ENCODE measurements at regions not wholly inside any gene's neighbourhood (a gene's known extent, or its start where the extent isn't known, plus 50 kb on each side); places are given as distances from the start of the nearest gene placed in this dataset.
A peak's percentile ranks its signal among the peaks of the same experiment; 100 is the strongest.
"Not testable (repeated sequence)": the region's sequence is repeated elsewhere in the genome, so short reads cannot be mapped to it uniquely, and the experiment has no call there.

DNA sequence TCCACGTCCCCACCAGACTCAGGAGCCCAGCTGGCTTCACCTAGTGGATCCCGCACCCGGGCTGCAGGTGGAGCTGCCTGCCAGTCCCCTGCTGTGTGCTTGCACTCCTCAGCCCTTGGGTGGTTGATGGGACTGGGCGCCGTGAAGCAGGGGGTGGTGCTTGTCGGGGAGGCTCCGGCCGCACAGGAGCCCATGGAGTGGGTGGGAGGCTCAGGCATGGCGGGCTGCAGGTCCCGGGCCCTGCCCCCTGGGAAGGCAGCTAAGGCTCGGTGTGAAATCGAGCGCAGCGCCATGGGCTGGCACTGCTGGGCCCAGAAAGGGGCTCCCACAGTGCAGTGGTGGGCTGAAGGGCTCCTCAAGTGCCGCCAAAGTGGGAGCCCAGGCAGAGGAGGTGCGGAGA, 1294.9 kb upstream of the MAP3K7 start:
- H3K27me3 ChIP-seq (ENCODE audit: control insufficient read depth, insufficient read depth, low read length); DNase-seq (ENCODE audit: low read depth in 4 of 6, low spot score in 6 of 6); H3K27ac ChIP-seq (ENCODE audit: low read depth, low read length); H3K4me1 ChIP-seq (ENCODE audit: control insufficient read depth, insufficient read depth, low read length); H3K36me3 ChIP-seq (ENCODE audit: control insufficient read depth, insufficient read depth, low read length); H3K9me3 ChIP-seq (ENCODE audit: control insufficient read depth, insufficient read depth, low read length); H3K4me3 ChIP-seq (ENCODE audit: low read depth, low read length): not testable (repeated sequence)
- 99% methylated on average over 12 of the region's 16 CpGs for WGBS (ENCODE audit: insufficient coverage)

DNA sequence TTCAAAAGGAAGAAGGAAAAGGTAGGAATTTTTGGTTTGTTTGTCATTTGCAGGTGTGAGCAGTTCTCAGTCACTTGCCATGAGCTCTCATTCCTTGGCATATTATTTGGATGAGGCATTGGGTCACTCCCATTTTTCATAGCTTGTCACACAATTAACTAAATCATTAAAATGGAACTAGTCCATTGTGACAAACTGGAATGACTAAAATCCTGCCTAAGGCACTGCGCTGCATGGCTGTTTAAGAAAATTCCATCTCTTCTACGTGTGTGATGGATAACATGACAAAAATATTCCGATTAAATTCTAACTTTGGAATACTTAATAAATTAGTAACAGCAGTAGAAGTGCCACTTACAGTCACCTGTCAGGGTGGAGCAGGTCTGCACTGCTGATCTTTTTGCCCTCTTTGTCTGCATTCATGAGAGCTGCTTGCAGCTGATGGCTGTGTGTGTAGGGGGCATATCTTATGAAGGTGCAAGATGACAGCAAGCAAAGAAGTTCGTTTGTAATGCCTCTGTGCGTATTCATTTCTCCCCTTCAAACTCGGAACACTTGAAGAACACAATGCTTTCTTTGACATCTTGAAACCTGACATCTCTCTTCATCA, 1292.6 kb upstream of the MAP3K7 start:
- no peak for DNase-seq (ENCODE audit: low read depth in 4 of 6, low spot score in 6 of 6)
- Histone ChIP-seq H3K27me3 (ENCODE audit: control insufficient read depth, insufficient read depth, low read length) (no peaks in the 10 kb centered on the region), H3K4me3 (ENCODE audit: low read depth, low read length) (no peak overlapping the region), H3K4me1 (ENCODE audit: control insufficient read depth, insufficient read depth, low read length) (no peaks in the 10 kb centered on the region), H3K9me3 (ENCODE audit: control insufficient read depth, insufficient read depth, low read length) (no peaks in the 10 kb centered on the region), H3K27ac (ENCODE audit: low read depth, low read length) (no peak overlapping the region), H3K36me3 (ENCODE audit: control insufficient read depth, insufficient read depth, low read length) (no peaks in the 10 kb centered on the region)
- WGBS (ENCODE audit: insufficient coverage) = no CpG with 5 or more reads among the region's 6 CpGs

DNA sequence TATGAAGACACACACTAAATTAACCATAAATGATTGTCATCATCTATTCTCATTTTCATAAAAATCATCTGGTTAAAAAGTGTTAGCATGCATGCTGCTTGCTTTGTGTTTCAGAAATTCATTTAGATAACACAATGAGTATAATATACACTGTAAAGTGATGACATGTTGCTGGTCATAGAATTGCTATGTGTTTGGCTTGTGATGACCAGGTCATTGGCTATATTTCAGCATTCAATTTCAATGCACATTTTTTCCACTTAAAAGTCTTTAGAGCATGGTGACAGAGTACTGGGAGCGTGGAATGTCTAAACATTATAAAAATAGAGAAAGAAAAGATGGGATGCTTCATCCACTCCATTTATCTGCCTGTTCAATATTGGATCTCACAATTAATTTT, 1291.1 kb upstream of the MAP3K7 start:
- H3K36me3 ChIP-seq (ENCODE audit: control insufficient read depth, insufficient read depth, low read length) = no peaks in the 10 kb centered on the region
- H3K27ac ChIP-seq (ENCODE audit: low read depth, low read length) = no peak overlapping the region
- no CpG with 5 or more reads among the region's 1 CpG for WGBS (ENCODE audit: insufficient coverage)

DNA sequence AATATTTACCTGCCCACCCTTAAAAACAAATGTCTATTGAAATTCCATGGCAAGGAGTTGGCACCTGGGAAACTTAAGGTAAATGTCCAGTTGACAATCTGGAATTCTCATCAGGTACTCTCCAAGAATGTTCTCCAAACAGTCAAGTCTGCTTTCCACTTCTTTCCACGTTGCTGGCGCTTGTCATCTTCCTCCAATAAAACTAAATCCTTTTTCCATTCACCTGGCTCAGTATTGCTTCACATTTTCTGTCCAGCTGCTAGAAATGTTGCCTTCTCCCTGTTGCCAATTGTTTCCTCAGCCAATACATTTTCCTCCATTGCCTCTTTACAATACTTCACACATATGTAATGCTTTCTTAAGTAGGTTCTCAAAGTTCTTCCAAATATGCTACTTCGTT, 1288.1 kb upstream of the MAP3K7 start:
- Histone ChIP-seq H3K4me1 (ENCODE audit: control insufficient read depth, insufficient read depth, low read length) (no peaks in the 10 kb centered on the region), H3K9me3 (ENCODE audit: control insufficient read depth, insufficient read depth, low read length) (peaks cover 2% of the 10 kb centered on the region), H3K4me3 (ENCODE audit: low read depth, low read length) (no peak overlapping the region), H3K27ac (ENCODE audit: low read depth, low read length) (no peak overlapping the region), H3K36me3 (ENCODE audit: control insufficient read depth, insufficient read depth, low read length) (no peaks in the 10 kb centered on the region), H3K27me3 (ENCODE audit: control insufficient read depth, insufficient read depth, low read length) (no peaks in the 10 kb centered on the region)
- no peak for DNase-seq (ENCODE audit: low read depth in 4 of 6, low spot score in 6 of 6)
- WGBS (ENCODE audit: insufficient coverage) = 91% methylated on average over 2 of the region's 3 CpGs

More for the DNA sequence above, 1291.1 kb upstream of the MAP3K7 start:
- no peak for DNase-seq (ENCODE audit: low read depth in 4 of 6, low spot score in 6 of 6)
- H3K4me1 ChIP-seq (ENCODE audit: control insufficient read depth, insufficient read depth, low read length) = no peaks in the 10 kb centered on the region
- no peaks in the 10 kb centered on the region for H3K27me3 ChIP-seq (ENCODE audit: control insufficient read depth, insufficient read depth, low read length)
- no peak overlapping the region for H3K4me3 ChIP-seq (ENCODE audit: low read depth, low read length)
- H3K9me3 ChIP-seq (ENCODE audit: control insufficient read depth, insufficient read depth, low read length) = no peaks in the 10 kb centered on the region

DNA sequence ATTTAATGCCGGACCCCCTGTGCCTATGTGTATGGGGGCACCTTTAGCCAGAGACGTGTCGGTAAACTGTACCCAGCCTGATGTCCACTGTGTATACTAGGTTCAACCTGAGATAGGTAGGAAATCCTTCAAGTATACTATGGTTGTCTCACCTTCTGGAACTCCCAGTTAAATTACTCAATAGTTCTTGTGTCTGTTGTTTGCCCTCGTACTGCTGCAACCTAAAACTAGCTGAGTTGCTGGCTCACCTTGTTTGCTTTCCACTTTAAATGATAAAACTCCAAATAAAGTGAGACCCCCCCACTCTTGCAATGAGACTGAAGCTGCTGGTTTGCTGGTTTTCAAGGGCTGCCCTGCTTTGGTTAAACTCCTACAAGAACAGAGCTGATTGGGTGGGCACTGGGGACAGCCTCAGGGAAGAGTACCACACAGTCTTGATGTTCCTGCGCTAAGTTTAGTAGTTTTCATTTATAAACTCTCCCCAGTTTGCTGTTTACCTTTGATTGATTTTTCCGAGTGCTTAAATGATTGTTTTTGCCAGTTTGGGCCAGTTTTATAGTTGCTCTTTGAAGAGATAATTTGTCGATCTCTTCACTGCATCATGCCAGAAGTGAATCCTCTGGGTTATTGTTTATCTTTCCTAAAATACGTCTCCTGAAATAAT, 1281.8 kb upstream of the MAP3K7 start:
- WGBS (ENCODE audit: insufficient coverage) = 93% methylated on average over 3 of the region's 8 CpGs
- H3K4me3 ChIP-seq (ENCODE audit: low read depth, low read length) = no peak overlapping the region
- no peak overlapping the region for H3K27ac ChIP-seq (ENCODE audit: low read depth, low read length)
- H3K27me3 ChIP-seq (ENCODE audit: control insufficient read depth, insufficient read depth, low read length) = no peaks in the 10 kb centered on the region
- peaks cover 2% of the 10 kb centered on the region for H3K9me3 ChIP-seq (ENCODE audit: control insufficient read depth, insufficient read depth, low read length)
- H3K36me3 ChIP-seq (ENCODE audit: control insufficient read depth, insufficient read depth, low read length) = no peaks in the 10 kb centered on the region
- H3K4me1 ChIP-seq (ENCODE audit: control insufficient read depth, insufficient read depth, low read length) = no peaks in the 10 kb centered on the region
- DNase-seq (ENCODE audit: low read depth in 4 of 6, low spot score in 6 of 6) = no peak

DNA sequence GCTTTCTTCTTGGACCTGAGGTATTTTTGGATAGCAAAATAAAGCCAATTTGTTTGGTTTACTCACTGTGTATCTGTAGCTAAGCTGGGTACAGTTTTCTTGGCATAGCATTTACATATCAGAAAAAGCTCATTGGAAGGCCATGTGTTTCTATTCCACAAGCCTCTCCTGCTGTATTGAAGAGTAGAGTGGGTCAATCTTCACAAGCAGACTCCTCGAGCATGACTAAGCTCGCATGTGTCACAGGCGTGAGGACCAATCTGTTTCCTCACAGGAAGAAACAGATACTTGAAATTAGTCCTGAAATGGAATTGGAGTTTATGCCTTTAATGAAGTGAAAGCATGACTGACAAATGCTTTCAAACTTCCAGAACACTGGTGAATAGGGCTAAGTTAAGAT, 1279.0 kb upstream of the MAP3K7 start:
- Histone ChIP-seq H3K4me3 (ENCODE audit: low read depth, low read length) (no peak overlapping the region), H3K27me3 (ENCODE audit: control insufficient read depth, insufficient read depth, low read length) (no peaks in the 10 kb centered on the region), H3K36me3 (ENCODE audit: control insufficient read depth, insufficient read depth, low read length) (no peaks in the 10 kb centered on the region), H3K4me1 (ENCODE audit: control insufficient read depth, insufficient read depth, low read length) (no peaks in the 10 kb centered on the region), H3K27ac (ENCODE audit: low read depth, low read length) (no peak overlapping the region), H3K9me3 (ENCODE audit: control insufficient read depth, insufficient read depth, low read length) (peaks cover 2% of the 10 kb centered on the region)
- DNase-seq (ENCODE audit: low read depth in 4 of 6, low spot score in 6 of 6) = peak in 1 of 6 donors; percentile 28
- no CpG with 5 or more reads among the region's 3 CpGs for WGBS (ENCODE audit: insufficient coverage)

DNA sequence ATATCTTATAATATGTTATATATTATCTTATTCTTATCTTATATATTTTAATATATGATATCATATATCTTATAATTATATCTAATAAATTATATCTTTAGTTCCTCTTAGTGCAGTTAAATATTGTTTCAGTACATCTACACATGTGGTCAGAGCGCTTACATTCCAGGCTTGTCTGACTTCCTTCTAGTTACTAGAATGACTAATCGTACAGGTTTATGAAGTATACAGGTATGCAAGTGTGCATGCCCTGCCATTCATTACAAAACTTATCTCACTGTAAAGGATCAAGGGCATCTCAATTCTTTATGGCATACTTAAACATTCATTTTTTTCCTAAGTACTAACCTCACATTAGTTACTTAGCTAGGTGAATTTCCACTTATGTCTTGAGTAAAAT, 1278.0 kb upstream of the MAP3K7 start:
- no CpG with 5 or more reads among the region's 2 CpGs for WGBS (ENCODE audit: insufficient coverage)
- Histone ChIP-seq H3K4me3 (ENCODE audit: low read depth, low read length) (no peak overlapping the region), H3K4me1 (ENCODE audit: control insufficient read depth, insufficient read depth, low read length) (no peaks in the 10 kb centered on the region), H3K27ac (ENCODE audit: low read depth, low read length) (no peak overlapping the region), H3K9me3 (ENCODE audit: control insufficient read depth, insufficient read depth, low read length) (no peaks in the 10 kb centered on the region), H3K27me3 (ENCODE audit: control insufficient read depth, insufficient read depth, low read length) (no peaks in the 10 kb centered on the region), H3K36me3 (ENCODE audit: control insufficient read depth, insufficient read depth, low read length) (no peaks in the 10 kb centered on the region)
- DNase-seq (ENCODE audit: low read depth in 4 of 6, low spot score in 6 of 6) = no peak

DNA sequence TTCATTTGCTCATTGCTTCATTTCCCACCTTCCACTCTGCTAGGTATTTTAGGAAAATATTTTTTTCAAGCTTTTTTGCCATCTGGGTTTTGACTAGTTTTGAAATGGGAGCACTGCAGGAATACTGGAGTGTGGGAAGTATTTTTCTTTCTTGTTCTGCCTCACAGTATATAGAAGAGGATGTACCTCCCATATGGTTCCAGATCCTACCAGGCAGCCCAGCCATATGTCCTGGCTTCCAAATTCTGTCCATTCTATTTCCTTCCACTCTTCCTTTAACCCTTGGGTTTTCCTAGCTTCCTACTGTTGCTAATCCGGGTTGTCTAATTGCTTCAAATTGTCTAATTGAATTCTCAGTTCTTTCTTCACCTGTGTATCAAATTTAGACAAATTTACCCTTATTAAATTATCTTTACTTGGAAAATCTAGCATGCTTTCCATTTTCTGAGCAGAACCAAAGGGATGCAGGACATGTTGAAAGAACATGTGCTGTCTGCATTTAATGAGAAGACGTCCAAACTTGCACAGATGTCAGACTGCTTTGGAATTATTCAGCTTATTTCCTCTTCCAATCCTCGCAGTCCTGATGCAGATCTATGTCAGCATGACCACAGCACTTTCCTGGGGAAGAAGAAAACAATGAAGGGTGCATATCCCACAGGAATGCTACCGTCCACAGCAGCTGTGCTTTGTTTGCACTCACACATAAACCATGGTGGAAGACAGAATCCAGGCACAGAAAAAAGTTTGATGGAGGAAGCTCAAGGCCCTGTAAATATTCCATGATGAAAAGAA, 1273.9 kb upstream of the MAP3K7 start:
- 56% methylated on average over 2 of the region's 4 CpGs for WGBS (ENCODE audit: insufficient coverage)
- no peak overlapping the region for H3K27ac ChIP-seq (ENCODE audit: low read depth, low read length)
- no peak overlapping the region for H3K4me3 ChIP-seq (ENCODE audit: low read depth, low read length)
- H3K27me3 ChIP-seq (ENCODE audit: control insufficient read depth, insufficient read depth, low read length) = no peaks in the 10 kb centered on the region
- H3K9me3 ChIP-seq (ENCODE audit: control insufficient read depth, insufficient read depth, low read length) = no peaks in the 10 kb centered on the region
- peak in 1 of 6 donors; percentile 68 for DNase-seq (ENCODE audit: low read depth in 4 of 6, low spot score in 6 of 6)
- H3K36me3 ChIP-seq (ENCODE audit: control insufficient read depth, insufficient read depth, low read length) = no peaks in the 10 kb centered on the region
- H3K4me1 ChIP-seq (ENCODE audit: control insufficient read depth, insufficient read depth, low read length) = no peaks in the 10 kb centered on the region

DNA sequence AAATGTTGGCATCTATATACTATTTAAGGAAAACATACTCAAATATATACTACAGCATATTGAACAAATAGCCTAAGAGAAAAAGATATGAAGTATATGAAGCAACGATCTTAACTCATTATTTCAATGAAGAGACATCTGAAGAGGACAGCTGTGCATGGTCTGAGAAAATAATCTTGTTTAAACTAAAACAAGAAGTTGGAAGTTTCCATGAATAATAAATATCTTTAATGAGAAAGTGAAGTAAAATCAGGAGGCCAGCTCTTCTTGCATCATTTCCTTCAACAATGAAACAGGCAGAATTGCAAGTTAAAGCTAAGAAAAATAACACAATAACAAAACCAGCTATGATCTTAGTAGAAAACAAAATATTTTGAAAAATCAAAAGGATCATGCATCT, 1265.4 kb upstream of the MAP3K7 start:
- Histone ChIP-seq H3K27me3 (ENCODE audit: control insufficient read depth, insufficient read depth, low read length) (no peaks in the 10 kb centered on the region), H3K4me1 (ENCODE audit: control insufficient read depth, insufficient read depth, low read length) (no peaks in the 10 kb centered on the region), H3K9me3 (ENCODE audit: control insufficient read depth, insufficient read depth, low read length) (no peaks in the 10 kb centered on the region), H3K27ac (ENCODE audit: low read depth, low read length) (no peak overlapping the region), H3K36me3 (ENCODE audit: control insufficient read depth, insufficient read depth, low read length) (no peaks in the 10 kb centered on the region), H3K4me3 (ENCODE audit: low read depth, low read length) (no peak overlapping the region)
- no CpG with 5 or more reads among the region's 1 CpG for WGBS (ENCODE audit: insufficient coverage)
- DNase-seq (ENCODE audit: low read depth in 4 of 6, low spot score in 6 of 6) = no peak

DNA sequence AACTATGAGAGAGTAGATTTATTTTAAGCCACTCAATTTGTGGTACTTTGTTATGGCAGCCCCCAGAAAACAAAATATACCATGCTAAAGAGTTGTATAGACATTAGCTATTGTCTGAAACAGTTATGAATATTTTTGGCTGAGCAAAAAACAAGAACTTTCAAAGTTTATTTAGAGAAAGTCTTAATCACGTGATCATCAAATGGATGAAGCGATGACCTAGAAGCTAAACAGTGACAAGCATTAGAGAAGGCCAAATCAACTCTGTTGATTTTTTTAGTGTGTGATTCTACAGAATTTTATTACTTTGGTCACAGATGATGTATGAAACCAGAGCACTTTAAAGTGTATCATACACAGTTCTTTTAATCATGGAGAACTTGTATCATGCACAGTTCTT, 1247.9 kb upstream of the MAP3K7 start:
- Histone ChIP-seq H3K4me1 (ENCODE audit: control insufficient read depth, insufficient read depth, low read length) (no peaks in the 10 kb centered on the region), H3K36me3 (ENCODE audit: control insufficient read depth, insufficient read depth, low read length) (no peaks in the 10 kb centered on the region), H3K4me3 (ENCODE audit: low read depth, low read length) (no peak overlapping the region), H3K27me3 (ENCODE audit: control insufficient read depth, insufficient read depth, low read length) (no peaks in the 10 kb centered on the region), H3K27ac (ENCODE audit: low read depth, low read length) (no peak overlapping the region), H3K9me3 (ENCODE audit: control insufficient read depth, insufficient read depth, low read length) (no peaks in the 10 kb centered on the region)
- no CpG with 5 or more reads among the region's 2 CpGs for WGBS (ENCODE audit: insufficient coverage)
- no peak for DNase-seq (ENCODE audit: low read depth in 4 of 6, low spot score in 6 of 6)
